HG03039 (cell line): ENCODE measurements at regions not wholly inside any gene's neighbourhood (a gene's known extent, or its start where the extent isn't known, plus 50 kb on each side); places are given as distances from the start of the nearest gene placed in this dataset.
"Not testable (repeated sequence)": the region's sequence is repeated elsewhere in the genome, so short reads cannot be mapped to it uniquely, and the experiment has no call there.

Experiments
- ATAC-seq: cut with Tn5 transposase; IDR thresholded peaks from one replicate; pipeline ENCODE4 v1.9.1; 2021; ENCODE audit warnings: mild to moderate bottlenecking, moderate library complexity; ENCODE audit not compliant: unreplicated experiment

DNA sequence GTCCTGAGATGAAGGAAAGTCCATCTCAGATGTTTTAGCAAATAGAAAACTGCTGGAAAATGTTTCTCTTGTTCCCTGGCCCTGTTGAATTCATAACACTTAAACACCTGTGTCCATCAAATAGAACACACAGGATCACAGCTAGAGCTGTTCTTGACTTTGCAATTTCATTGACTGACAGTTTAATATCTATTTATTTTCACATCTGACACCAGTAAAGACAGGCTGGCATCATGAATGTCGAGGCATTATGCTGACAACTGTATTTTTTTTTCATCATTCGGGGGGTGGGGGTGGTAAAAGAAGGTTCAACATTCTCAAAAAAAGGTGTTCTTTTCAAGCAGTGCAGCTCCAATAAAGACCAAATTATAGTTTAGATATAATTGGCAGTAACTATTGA lies 591.2 kb upstream of the PTBP2 start:
- no peak for ATAC-seq

DNA sequence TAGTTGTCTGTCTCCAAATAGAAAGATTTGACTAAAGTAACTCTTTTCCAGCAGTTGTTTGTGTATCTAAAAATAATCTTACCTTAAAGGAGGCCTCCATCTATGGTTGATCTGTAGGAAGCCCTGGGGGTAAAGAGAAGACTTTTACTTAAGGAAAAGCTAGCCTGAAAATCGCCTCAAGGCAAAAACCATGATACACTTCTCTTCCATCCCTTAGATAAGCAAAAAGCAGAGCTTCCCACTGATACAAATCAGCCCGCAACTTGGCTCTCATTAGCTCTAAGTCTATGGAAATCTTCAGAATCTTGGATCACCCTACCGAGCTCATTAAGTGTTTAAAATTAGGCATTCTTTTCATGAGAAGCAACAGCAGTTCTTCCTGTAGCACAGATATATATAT lies 576.9 kb upstream of the PTBP2 start:
- no peak for ATAC-seq

DNA sequence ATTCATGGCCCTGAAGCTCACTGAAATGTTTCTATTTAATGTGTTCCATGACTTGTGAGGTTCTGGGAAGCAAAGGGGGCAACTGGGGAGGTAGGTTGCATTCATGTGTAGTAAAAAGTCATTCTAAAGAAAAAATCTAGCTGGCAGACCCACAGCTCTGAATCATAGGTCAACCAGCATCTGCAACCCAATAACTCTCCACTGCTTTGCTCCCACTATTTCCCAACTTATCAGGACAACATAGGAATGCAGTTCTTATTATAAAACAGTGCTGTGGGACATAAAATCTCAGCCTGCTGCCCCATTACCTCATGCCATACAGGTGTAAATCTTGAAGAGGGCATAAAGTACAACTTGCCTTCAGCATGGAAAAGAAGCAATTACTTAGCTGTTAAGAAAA lies 576.1 kb upstream of the PTBP2 start:
- no peak for ATAC-seq

DNA sequence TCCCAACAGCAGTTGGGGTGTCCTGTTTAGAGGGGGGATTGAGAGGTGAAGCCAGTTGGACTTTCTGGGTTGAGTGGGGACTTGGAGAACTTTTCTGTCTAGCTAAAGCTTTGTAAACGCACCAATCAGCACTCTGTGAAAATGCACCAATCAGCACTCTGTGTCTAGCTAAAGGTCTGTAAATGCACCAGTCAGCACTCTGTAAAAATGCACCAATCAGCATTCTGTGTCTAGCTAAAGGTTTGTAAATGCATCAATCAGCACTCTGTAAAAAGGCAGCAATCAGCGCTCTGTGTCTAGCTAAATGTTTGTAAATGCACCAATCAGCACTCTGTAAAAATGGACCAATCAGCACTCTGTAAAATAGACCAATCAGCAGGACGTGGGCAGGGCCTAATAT lies 568.6 kb upstream of the PTBP2 start:
- not testable (repeated sequence) for ATAC-seq

DNA sequence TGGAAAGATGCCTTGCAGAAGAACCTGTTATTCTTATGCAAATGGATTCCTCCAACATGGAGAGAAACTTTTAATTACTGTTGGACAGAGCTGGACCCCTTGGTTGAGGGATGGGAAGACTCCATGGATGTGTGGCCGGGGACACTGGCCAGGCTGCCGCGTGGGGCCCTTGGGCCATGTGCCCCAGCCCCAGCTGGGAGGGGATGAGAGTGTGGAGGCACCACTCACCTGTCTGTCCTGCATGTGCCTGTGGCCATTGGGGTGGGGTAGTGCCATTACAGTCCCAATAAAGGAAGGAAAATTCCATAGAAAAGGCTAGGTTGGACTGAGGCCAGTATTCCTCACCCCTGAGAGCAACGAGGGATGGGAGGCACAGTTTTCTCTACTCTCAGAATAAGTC lies 564.5 kb upstream of the PTBP2 start:
- ATAC-seq: no peak

DNA sequence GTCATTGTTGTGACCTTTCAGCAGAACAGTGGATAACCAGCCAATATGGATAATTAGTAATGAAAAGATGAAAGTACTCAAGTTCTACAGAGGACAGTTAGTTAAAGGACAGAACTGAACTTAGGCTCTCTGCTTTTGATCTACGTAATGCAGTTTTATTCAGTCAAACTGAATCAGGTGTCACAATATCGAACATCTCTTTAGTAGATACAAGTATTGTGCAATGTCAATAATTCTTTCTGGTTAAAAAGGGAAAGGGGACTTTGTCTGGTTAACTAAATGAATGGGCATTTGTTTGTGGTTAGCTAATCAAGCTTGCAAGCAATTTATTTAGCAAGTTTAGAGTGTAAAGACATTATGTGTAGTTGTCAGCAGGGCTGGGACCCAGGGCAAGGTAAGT lies 562.2 kb upstream of the PTBP2 start:
- ATAC-seq: no peak

DNA sequence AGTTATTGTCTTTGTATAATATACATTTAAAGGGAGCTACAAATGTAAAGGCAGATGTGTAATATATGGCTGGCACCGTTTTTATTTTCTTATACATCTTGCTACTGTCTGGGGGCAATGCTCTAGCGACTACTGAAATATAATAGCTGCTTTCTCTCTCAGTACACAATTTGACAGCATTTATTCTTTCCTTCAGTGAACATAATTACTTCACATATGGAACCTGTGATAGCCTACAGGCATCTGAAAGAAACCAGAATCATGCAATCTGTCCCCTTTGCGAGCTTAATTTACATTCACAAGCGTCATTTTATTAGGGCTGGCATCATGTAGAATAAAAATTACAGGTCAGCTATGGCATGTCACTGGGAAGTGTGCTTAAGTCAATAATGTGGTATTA lies 557.5 kb upstream of the PTBP2 start:
- no peak for ATAC-seq

DNA sequence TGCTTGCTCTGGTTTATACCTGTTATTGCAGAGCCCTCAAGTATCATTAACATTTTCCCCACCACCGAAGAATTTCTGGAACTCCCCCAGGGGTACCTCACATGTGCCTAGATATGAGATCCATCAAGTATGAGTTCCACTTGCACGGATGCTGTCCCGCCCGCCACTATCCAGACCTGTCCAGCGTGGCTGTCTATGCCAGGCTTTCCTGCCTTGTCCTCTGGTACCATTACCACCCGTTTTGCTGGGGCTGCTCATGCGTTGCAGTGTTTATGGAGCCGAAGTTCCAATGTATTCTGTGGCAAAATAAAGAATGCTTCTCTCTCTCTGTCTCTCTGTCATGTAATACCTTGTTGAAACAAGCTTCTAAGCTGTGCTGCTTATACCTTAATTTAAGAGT lies 543.5 kb upstream of the PTBP2 start:
- ATAC-seq: no peak

DNA sequence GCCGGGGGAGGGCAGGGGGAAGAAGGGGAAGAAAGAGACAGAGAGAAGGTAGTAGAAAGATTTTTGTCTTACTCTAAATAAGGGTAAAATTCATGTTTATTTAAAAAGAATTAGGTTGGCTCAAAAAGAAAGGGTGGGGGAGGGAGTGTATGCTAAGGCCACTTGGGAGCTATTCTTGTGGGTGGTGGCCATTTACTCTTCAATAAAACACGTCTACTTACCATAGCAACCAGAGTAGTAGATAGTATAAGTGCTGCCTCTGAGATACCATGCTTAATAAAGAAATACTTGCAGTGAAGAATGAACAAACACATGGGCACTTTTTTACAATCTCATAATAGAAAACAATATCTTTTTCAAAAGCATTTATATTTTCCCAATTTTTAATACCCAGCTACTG lies 538.1 kb upstream of the PTBP2 start:
- no peak for ATAC-seq

DNA sequence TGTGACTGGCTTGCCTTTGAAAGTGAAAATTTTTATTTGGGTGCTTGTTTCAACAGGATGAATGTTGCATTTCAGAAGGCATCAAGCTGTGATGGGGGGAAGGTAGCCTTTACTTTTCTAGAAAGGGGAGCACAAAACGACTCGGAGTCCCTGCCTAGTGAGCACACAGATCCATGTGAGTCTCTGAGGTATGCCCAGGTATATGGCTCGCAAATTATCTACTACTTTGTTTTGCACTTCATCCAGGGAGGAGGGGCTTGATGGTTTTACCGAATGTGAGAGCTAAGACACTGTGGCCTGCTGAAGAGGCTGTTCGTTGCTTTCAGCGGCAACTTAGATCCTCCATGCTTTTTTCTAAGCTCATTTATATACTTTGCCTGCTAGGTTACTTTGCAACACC lies 537.7 kb upstream of the PTBP2 start:
- ATAC-seq: no peak

DNA sequence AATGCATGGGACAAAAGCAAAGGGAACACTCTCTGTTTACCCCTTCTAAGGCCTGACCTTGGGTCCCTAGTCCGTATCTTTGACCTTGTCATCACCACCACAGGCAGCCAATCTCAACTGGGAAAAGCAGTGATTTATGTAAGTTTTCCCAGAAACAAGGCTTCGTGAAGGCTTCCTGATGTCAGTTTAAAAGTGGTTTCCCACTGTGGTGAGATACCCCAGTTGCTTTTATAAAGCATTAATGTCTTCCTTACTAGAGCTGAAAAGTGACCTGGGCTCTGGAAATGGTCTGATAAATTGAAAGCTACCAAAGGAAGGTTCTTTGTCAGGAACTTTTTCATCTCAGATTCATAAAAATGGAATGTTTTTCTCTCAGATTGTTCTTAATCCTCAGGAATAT lies 536.4 kb upstream of the PTBP2 start:
- no peak for ATAC-seq

DNA sequence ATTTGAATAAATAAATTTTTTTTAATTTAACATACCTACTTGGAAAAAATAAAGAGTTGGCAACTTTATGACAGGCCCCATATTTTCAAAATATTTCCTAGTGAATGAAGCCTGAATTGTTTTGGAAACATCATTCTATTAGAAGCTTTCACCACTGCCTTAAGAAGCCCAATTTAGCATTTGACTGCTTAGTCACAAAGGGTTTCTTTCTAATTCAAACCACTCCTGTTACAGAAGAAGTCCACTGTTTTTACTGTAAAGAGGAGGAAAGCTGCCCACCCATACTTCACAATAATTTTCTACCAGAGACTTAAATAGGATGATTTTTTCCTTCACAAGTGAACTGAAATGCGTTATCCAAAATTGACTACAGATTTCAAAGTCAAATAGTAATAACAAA lies 534.6 kb upstream of the PTBP2 start:
- no peak for ATAC-seq

DNA sequence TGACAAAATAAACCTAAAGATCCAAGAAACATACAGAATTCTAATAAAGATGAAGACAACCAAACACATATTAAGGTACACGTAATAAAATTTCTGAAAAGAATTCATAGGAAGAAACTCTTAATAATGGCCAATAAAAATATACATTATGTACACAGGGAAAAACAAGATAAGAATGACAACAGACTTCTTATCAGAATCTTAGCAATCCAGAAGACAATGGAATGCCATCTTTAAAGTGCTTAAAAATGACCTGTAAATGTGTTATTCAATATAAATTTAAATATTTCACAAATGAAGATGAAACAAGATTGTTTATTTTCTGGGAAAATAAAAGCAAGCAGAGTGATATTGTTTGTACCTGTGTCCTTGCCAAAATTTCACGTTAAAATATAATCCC lies 530.4 kb upstream of the PTBP2 start:
- no peak for ATAC-seq

DNA sequence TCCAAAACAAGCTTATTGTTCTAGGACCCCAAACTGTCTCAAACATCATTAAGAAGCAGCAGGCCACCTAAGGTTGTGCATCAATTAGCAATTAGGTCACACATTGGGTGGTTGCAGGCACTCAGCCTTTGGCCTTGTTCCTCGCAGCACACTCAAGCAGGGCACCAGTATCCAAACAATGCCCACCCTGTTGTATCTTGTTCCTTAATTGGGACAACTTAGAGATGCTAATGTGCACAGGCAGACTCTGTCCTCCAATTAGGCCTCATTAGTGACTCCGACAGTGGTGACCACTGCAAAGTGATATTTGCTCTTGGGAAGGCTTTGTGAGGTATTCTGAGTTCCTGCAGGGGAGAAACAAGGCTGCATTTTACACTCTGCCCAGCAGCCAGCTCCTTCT lies 515.1 kb upstream of the PTBP2 start:
- ATAC-seq: no peak

DNA sequence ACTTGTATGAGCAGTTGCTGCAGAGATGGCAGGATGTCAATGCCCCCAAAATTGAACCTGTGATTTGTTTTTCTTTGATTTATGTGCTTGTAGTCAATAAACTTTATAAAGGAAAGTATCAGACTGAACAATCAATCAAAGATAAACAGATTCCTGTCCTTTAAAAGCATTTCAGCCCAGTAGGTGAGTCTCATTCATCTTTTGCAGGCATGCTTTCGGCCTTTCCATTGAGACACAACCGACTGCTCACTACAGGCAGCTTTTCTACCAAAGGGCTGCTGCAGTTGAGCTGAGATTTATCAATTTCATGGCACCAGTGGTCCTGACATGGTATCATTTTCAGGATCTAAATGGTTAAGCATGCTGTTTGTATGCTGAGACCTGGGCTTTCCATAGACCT lies 513.6 kb upstream of the PTBP2 start:
- ATAC-seq: no peak

DNA sequence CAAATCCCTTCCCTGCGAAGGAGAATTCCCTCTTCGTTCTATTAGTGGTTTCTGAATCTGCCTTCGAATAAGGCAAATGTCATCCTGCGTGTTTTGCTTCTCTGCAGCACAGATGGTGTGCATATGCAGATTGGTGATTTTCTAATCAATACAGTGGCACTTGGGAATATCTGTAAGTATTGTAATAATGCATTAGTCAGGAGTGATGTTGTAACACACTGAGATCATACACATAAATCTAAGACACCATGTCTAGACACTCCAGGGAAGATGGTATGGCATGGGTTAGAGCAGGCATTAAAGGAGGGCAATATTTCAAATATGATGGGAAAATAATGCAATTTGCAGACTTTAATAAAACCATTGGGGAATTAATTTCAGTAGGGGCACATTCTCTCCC lies 513.2 kb upstream of the PTBP2 start:
- no peak for ATAC-seq

DNA sequence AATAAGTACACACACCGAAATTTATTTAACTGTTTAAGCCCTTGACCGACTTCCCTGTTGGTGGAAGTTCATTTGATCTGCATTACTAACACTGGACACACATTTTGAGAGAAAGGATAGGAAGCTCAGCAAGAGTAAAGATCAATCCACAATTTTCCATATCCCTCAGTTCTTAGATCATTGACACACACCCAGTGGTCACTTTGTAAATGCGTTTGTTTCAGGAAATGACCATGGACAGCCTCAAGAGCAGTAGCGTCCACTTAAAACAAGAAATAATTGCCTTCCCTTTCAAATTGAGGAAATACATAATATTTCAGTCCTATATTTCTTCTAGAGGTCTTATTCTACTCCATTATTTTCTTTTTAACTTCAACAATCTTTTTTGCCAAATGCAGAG lies 511.5 kb upstream of the PTBP2 start:
- ATAC-seq: no peak

DNA sequence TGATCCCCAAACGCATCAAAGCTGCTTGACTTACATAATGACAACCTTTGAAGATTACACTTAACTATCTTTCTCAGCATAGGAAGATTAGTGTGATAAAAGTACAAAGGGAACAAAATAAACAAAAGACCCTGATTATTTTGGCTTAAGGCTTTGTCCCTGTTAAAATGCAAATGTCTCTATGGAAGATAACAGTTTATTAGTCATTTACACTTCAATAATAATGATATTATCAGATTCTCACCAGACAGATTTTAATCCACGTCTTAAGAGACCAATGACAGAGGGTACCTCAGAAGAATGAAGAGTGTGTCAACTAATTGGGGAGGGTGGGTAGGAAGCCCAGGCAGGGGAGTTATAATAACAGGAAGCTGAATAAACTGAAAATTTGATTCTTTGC lies 510.4 kb upstream of the PTBP2 start:
- no peak for ATAC-seq

DNA sequence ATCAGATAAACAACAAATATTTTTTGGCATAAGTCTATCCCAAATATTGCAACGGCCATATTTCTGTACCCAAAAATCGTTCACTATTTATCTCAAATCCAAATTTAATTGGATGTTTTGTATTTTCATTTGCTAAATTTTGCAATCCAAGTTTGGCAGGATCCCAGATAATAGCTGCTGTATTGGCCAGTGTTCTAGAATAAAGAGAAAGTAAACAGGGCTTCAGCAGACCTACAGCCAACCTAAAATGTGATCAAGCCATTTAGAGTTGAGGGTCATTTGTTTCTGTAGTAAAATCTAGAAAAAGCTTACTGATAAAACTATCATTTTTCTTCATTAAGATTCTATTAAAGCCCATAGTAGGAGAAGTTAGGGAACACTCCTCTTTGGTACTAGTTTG lies 506.6 kb upstream of the PTBP2 start:
- no peak for ATAC-seq

DNA sequence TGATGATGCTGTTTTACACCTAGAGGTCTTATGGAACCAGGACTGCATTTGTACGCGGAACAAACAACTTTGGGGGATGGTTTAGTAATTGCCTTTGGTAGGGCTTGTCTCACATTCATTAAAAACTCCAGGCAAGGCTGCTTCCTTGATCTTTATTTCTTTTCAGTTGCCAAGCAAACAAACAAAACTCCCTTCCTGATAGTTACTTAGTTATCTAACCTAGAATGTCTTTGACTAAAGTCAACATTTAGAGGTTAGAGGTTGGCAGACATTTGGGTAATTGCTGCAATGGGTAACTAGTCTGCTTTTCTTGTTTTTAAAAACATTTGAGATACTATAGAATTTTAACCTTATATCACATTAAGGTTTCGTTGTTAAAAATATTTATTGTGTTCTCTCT lies 500.9 kb upstream of the PTBP2 start:
- no peak for ATAC-seq

DNA sequence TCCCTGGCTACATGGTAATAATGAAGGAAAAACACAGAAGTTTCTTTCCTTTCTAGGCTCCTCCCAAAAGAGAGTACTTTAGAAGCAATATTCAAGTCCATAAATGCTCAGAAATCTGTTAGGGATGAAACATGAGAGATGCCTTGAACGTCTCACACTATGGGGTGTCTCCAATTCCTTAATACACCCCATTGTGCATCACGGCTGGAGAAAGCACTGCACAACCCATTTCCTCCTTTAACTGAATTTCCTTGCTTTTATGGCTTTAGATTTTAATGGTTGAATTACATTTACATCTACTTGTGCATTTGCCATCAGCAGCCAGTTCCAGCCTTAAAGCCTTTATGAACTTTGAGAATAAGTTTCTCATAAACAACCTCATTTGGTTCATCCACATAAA lies 498.9 kb upstream of the PTBP2 start:
- no peak for ATAC-seq

DNA sequence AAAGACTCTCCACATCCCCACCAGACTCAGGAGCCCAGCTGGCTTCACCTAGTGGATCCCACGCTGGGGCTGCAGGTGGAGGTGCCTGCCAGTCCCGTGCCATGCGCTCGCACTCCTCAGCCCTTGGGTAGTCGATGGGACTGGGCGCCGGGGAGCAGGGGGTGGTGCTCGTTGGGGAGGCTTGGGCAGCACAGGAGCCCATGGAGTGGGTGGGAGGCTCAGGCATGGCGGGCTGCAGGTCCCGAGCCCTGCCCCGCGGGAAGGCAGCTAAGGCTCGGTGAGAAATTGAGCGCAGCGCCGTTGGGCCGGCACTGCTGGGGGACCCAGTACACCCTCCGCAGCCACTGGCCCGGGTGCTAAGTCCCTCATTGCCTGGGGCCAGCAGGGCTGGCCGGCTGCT lies 497.4 kb upstream of the PTBP2 start:
- ATAC-seq: not testable (repeated sequence)

DNA sequence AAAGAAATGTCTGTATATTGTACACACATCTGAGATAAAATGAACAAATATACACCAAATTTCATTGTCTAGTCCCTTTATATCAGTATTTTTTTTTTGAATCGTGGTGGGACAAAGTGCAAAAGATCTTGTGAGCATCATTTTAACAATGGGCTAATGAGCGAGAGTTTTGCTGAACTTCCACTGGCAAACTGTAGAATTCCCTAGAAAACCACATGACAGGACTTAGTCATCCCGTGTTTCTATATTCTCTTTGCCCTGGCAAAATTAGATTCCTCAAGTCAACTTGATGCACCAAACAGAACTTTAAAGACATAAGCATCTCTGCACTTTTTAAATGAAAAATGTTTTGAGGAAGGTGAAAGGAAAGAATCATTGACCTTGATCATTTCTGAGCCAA lies 488.2 kb upstream of the PTBP2 start:
- no peak for ATAC-seq

DNA sequence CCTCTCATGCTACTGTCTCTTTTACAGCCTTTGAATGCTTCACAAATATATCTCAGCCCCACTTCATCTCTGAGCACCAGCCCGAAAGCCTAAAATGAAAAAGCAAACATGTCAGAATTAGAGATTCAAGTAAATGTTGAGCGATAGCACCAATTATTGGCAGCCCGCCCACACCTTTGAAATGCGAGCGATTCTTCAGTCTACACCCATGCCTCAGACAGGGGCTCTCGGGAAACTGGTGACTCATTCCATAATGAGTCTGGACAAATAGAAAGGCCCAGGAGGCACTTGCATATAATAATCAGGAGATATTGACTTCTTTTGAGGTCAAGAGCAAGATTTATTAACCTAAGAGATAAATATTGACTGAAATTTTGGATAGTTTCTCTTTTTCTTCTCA lies 487.3 kb upstream of the PTBP2 start:
- ATAC-seq: no peak
